GM23338 (cell line): ENCODE measurements at regions not wholly inside any gene's neighbourhood (a gene's known extent, or its start where the extent isn't known, plus 50 kb on each side); places are given as distances from the start of the nearest gene placed in this dataset.

Source experiments
- ATAC-seq: fragments of 200-7000 bp; cut with Tn5 transposase; 3 replicates; pipeline ENCODE4 v1.9.1; 2020
- DNase-seq: peaks from one replicate; pipeline ENCODE4 v3.0.0-alpha.2; 2015; ENCODE audit warnings: low spot score
- H2AFZ ChIP-seq: fragments of 200-600 bp; sonication (generic); 2 replicates; pipeline ENCODE4 v1.8.0; 2016; ENCODE audit warnings: antibody characterized with exemption, mild to moderate bottlenecking, moderate library complexity
- H3F3A ChIP-seq: fragments of 200-600 bp; sonication (generic); replicated peaks from 2 replicates; pipeline ENCODE4 v1.8.0; 2017; ENCODE audit warnings: antibody characterized with exemption, mixed run types, low read depth
- H3K27ac ChIP-seq: fragments of 200-600 bp; sonication (generic); 2 replicates; pipeline ENCODE4 v1.6.1; 2016; ENCODE audit warnings: low read depth
- H3K27me3 ChIP-seq: fragments of 200-600 bp; sonication (generic); 2 replicates; pipeline ENCODE4 v1.8.0; 2016; ENCODE audit warnings: mild to moderate bottlenecking, mixed run types, moderate library complexity; ENCODE audit not compliant: insufficient read depth
- H3K36me3 ChIP-seq: fragments of 200-600 bp; sonication (generic); 2 replicates; pipeline ENCODE4 v1.8.0; 2016; ENCODE audit warnings: mild to moderate bottlenecking; ENCODE audit not compliant: insufficient read depth
- H3K4me1 ChIP-seq: fragments of 200-600 bp; sonication (generic); 2 replicates; pipeline ENCODE4 v1.8.0; 2016; ENCODE audit warnings: mild to moderate bottlenecking, moderate library complexity; ENCODE audit not compliant: insufficient read depth
- H3K4me2 ChIP-seq: fragments of 200-600 bp; sonication (generic); 2 replicates; pipeline ENCODE4 v1.7.1; 2017; ENCODE audit warnings: mixed run types
- H3K4me3 ChIP-seq: fragments of 200-600 bp; sonication (generic); 2 replicates; pipeline ENCODE4 v1.6.1; 2016; ENCODE audit warnings: mixed run types
- H3K79me2 ChIP-seq: fragments of 200-600 bp; sonication (generic); replicated peaks from 2 replicates; pipeline ENCODE4 v1.8.0; 2017; ENCODE audit warnings: mild to moderate bottlenecking; ENCODE audit not compliant: insufficient read depth
- H3K9me2 ChIP-seq: fragments of 200-600 bp; sonication (generic); 2 replicates; pipeline ENCODE4 v1.8.0; 2017; ENCODE audit not compliant: insufficient read depth
- H4K20me1 ChIP-seq: fragments of 200-600 bp; sonication (generic); replicated peaks from 2 replicates; pipeline ENCODE4 v1.8.0; 2017; ENCODE audit warnings: mild to moderate bottlenecking; ENCODE audit not compliant: insufficient read depth
- H3K27ac Mint-ChIP-seq: 2 replicates; pipeline ENCODE4 v1.8.0; 2020; ENCODE audit warnings: inconsistent platforms, mild to moderate bottlenecking, moderate library complexity, mixed read lengths
- H3K27me3 Mint-ChIP-seq: 3 replicates; pipeline ENCODE4 v1.8.0; 2022; ENCODE audit warnings: low read depth, mild to moderate bottlenecking, moderate library complexity, mixed read lengths, inconsistent platforms; ENCODE audit not compliant: insufficient read depth, poor library complexity
- H3K36me3 Mint-ChIP-seq: 3 replicates; pipeline ENCODE4 v1.8.0; 2021; ENCODE audit warnings: low read depth, mild to moderate bottlenecking, inconsistent platforms, moderate library complexity, mixed read lengths
- H3K4me1 Mint-ChIP-seq: 3 replicates; pipeline ENCODE4 v1.8.0; 2020; ENCODE audit warnings: mild to moderate bottlenecking, inconsistent platforms, mixed read lengths
- H3K4me3 Mint-ChIP-seq: 3 replicates; pipeline ENCODE4 v1.8.0; 2021; ENCODE audit warnings: moderate library complexity, mild to moderate bottlenecking, inconsistent platforms, mixed read lengths
- H3K9me3 Mint-ChIP-seq: 3 replicates; pipeline ENCODE4 v1.8.0; 2020; ENCODE audit warnings: moderate library complexity, mild to moderate bottlenecking, inconsistent platforms, mixed read lengths
- CREB1 ChIP-seq: fragments of 250-450 bp; sonication (Bioruptor Pico); IDR thresholded peaks from 2 replicates; pipeline ENCODE4 v1.5.0; 2020; ENCODE audit warnings: low read depth, mild to moderate bottlenecking, moderate library complexity
- EZH2 ChIP-seq: fragments of 200-600 bp; sonication (generic); IDR thresholded peaks from one replicate; pipeline ENCODE4 v1.8.0; 2017; ENCODE audit warnings: antibody characterized with exemption, mild to moderate bottlenecking, low read depth; ENCODE audit not compliant: unreplicated experiment
- EZH2phosphoT487 ChIP-seq: fragments of 200-600 bp; sonication (generic); IDR thresholded peaks from one replicate; pipeline ENCODE4 v1.8.1; 2018; ENCODE audit warnings: antibody characterized with exemption; ENCODE audit not compliant: unreplicated experiment
- JUNB ChIP-seq: IDR thresholded peaks from one replicate; pipeline ENCODE4 v1.6.1; 2016; ENCODE audit warnings: antibody characterized with exemption; ENCODE audit not compliant: unreplicated experiment
- NANOG ChIP-seq: IDR thresholded peaks from 2 replicates; pipeline ENCODE4 v1.6.1; 2016; ENCODE audit warnings: antibody characterized with exemption, borderline replicate concordance
- POLR2AphosphoS5 ChIP-seq: IDR thresholded peaks from 2 replicates; pipeline ENCODE4 v1.6.1; 2016; ENCODE audit warnings: antibody characterized with exemption, low read depth
- STAT1 ChIP-seq: IDR thresholded peaks from one replicate; pipeline ENCODE4 v1.6.1; 2016; ENCODE audit warnings: antibody characterized with exemption; ENCODE audit not compliant: unreplicated experiment
- ZNF114 ChIP-seq: fragments of 250-450 bp; sonication (Bioruptor Pico); IDR thresholded peaks from 2 replicates; pipeline ENCODE4 v1.5.0; 2020; ENCODE audit warnings: mild to moderate bottlenecking, moderate library complexity
- ZNF331 ChIP-seq: fragments of 250-450 bp; sonication (Bioruptor Pico); IDR thresholded peaks from 2 replicates; pipeline ENCODE4 v1.5.0; 2020; ENCODE audit warnings: low read depth, mild to moderate bottlenecking, moderate library complexity
- TF ChIP-seq, protein P1 (sequence below): fragments of 250-450 bp; sonication (Bioruptor Pico); IDR thresholded peaks from 2 replicates; pipeline ENCODE4 v1.5.0; 2020; ENCODE audit warnings: mild to moderate bottlenecking, moderate library complexity
- TF ChIP-seq, protein P2 (sequence below): IDR thresholded peaks from one replicate; pipeline ENCODE4 v1.6.1; 2018; ENCODE audit warnings: antibody characterized with exemption; ENCODE audit not compliant: unreplicated experiment
- TF ChIP-seq, protein P3 (sequence below): IDR thresholded peaks from 2 replicates; pipeline ENCODE4 v1.6.1; 2016; ENCODE audit warnings: antibody characterized with exemption
- TF ChIP-seq, protein P4 (sequence below), 2 experiments: fragments of 200-600 bp in 1 of 2; sonication (generic) in 1 of 2; conservative IDR thresholded peaks; 2 replicates each; pipeline versions ENCODE4 v1.5.1 to v1.6.1; 2016 to 2017; ENCODE audit warnings: antibody characterized with exemption in 2 of 2, low read depth in 2 of 2, mild to moderate bottlenecking in 2 of 2, moderate library complexity in 1 of 2

DNA sequence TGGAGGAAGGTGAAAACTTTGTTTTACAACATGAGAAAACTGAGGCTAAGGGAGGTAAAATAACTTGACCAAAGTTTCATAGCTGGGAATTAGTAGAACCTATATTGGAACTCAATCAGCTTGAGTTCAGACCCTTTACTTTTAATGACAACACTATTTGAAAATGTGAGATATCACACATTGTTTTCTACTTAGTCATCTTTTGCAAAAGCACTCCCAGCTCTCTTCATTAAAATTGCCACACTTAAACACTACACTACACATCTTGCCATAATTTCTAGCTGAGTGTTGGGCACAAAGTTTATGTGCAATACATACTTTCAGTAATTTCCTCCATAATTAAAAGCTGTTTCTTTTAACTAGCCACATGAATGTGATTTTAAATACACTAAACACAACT is 230.4 kb upstream of the DCBLD2 start:
- Mint-ChIP-seq H3K9me3 (0 out of 3 replicates have a peak, but pooled peaks cover 4% of the 10 kb centered on the region), H3K36me3 (no peaks in the 10 kb centered on the region), H3K4me1 (no peaks in the 10 kb centered on the region), H3K4me3 (no peak overlapping the region), H3K27ac (no peak overlapping the region), H3K27me3 (no peaks in the 10 kb centered on the region)
- no peak for TF ChIP-seq ZNF114 (CRISPR knock-in tag)
- TF ChIP-seq, protein P1, sequence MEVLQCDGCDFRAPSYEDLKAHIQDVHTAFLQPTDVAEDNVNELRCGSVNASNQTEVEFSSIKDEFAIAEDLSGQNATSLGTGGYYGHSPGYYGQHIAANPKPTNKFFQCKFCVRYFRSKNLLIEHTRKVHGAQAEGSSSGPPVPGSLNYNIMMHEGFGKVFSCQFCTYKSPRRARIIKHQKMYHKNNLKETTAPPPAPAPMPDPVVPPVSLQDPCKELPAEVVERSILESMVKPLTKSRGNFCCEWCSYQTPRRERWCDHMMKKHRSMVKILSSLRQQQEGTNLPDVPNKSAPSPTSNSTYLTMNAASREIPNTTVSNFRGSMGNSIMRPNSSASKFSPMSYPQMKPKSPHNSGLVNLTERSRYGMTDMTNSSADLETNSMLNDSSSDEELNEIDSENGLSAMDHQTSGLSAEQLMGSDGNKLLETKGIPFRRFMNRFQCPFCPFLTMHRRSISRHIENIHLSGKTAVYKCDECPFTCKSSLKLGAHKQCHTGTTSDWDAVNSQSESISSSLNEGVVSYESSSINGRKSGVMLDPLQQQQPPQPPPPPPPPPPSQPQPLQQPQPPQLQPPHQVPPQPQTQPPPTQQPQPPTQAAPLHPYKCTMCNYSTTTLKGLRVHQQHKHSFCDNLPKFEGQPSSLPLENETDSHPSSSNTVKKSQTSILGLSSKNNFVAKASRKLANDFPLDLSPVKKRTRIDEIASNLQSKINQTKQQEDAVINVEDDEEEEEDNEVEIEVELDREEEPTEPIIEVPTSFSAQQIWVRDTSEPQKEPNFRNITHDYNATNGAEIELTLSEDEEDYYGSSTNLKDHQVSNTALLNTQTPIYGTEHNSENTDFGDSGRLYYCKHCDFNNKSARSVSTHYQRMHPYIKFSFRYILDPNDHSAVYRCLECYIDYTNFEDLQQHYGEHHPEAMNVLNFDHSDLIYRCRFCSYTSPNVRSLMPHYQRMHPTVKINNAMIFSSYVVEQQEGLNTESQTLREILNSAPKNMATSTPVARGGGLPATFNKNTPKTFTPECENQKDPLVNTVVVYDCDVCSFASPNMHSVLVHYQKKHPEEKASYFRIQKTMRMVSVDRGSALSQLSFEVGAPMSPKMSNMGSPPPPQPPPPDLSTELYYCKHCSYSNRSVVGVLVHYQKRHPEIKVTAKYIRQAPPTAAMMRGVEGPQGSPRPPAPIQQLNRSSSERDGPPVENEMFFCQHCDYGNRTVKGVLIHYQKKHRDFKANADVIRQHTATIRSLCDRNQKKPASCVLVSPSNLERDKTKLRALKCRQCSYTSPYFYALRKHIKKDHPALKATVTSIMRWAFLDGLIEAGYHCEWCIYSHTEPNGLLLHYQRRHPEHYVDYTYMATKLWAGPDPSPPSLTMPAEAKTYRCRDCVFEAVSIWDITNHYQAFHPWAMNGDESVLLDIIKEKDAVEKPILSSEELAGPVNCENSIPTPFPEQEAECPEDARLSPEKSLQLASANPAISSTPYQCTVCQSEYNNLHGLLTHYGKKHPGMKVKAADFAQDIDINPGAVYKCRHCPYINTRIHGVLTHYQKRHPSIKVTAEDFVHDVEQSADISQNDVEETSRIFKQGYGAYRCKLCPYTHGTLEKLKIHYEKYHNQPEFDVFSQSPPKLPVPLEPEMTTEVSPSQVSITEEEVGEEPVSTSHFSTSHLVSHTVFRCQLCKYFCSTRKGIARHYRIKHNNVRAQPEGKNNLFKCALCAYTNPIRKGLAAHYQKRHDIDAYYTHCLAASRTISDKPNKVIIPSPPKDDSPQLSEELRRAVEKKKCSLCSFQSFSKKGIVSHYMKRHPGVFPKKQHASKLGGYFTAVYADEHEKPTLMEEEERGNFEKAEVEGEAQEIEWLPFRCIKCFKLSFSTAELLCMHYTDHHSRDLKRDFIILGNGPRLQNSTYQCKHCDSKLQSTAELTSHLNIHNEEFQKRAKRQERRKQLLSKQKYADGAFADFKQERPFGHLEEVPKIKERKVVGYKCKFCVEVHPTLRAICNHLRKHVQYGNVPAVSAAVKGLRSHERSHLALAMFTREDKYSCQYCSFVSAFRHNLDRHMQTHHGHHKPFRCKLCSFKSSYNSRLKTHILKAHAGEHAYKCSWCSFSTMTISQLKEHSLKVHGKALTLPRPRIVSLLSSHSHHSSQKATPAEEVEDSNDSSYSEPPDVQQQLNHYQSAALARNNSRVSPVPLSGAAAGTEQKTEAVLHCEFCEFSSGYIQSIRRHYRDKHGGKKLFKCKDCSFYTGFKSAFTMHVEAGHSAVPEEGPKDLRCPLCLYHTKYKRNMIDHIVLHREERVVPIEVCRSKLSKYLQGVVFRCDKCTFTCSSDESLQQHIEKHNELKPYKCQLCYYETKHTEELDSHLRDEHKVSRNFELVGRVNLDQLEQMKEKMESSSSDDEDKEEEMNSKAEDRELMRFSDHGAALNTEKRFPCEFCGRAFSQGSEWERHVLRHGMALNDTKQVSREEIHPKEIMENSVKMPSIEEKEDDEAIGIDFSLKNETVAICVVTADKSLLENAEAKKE (CRISPR knock-in tag): no peak
- TF ChIP-seq ZNF331 (CRISPR knock-in tag): no peak
- no peak for TF ChIP-seq POLR2AphosphoS5
- TF ChIP-seq CREB1 (CRISPR knock-in tag): no peak
- TF ChIP-seq, protein P2, sequence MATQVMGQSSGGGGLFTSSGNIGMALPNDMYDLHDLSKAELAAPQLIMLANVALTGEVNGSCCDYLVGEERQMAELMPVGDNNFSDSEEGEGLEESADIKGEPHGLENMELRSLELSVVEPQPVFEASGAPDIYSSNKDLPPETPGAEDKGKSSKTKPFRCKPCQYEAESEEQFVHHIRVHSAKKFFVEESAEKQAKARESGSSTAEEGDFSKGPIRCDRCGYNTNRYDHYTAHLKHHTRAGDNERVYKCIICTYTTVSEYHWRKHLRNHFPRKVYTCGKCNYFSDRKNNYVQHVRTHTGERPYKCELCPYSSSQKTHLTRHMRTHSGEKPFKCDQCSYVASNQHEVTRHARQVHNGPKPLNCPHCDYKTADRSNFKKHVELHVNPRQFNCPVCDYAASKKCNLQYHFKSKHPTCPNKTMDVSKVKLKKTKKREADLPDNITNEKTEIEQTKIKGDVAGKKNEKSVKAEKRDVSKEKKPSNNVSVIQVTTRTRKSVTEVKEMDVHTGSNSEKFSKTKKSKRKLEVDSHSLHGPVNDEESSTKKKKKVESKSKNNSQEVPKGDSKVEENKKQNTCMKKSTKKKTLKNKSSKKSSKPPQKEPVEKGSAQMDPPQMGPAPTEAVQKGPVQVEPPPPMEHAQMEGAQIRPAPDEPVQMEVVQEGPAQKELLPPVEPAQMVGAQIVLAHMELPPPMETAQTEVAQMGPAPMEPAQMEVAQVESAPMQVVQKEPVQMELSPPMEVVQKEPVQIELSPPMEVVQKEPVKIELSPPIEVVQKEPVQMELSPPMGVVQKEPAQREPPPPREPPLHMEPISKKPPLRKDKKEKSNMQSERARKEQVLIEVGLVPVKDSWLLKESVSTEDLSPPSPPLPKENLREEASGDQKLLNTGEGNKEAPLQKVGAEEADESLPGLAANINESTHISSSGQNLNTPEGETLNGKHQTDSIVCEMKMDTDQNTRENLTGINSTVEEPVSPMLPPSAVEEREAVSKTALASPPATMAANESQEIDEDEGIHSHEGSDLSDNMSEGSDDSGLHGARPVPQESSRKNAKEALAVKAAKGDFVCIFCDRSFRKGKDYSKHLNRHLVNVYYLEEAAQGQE: no peak
- no peak for TF ChIP-seq EZH2
- TF ChIP-seq, protein P3, sequence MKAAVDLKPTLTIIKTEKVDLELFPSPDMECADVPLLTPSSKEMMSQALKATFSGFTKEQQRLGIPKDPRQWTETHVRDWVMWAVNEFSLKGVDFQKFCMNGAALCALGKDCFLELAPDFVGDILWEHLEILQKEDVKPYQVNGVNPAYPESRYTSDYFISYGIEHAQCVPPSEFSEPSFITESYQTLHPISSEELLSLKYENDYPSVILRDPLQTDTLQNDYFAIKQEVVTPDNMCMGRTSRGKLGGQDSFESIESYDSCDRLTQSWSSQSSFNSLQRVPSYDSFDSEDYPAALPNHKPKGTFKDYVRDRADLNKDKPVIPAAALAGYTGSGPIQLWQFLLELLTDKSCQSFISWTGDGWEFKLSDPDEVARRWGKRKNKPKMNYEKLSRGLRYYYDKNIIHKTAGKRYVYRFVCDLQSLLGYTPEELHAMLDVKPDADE: no peak
- no peak for TF ChIP-seq JUNB
- TF ChIP-seq, protein P4, sequence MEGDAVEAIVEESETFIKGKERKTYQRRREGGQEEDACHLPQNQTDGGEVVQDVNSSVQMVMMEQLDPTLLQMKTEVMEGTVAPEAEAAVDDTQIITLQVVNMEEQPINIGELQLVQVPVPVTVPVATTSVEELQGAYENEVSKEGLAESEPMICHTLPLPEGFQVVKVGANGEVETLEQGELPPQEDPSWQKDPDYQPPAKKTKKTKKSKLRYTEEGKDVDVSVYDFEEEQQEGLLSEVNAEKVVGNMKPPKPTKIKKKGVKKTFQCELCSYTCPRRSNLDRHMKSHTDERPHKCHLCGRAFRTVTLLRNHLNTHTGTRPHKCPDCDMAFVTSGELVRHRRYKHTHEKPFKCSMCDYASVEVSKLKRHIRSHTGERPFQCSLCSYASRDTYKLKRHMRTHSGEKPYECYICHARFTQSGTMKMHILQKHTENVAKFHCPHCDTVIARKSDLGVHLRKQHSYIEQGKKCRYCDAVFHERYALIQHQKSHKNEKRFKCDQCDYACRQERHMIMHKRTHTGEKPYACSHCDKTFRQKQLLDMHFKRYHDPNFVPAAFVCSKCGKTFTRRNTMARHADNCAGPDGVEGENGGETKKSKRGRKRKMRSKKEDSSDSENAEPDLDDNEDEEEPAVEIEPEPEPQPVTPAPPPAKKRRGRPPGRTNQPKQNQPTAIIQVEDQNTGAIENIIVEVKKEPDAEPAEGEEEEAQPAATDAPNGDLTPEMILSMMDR (conservative IDR thresholded peaks at IDR 0.05; ENCODE audit: low read depth in 2 of 2): no peak
- no peak for TF ChIP-seq EZH2phosphoT487
- no peak for TF ChIP-seq NANOG
- TF ChIP-seq STAT1: no peak
- Histone ChIP-seq H4K20me1 (no peaks in the 10 kb centered on the region), H3K27me3 (no peaks in the 10 kb centered on the region), H3K9me2 (no peaks in the 10 kb centered on the region), H3K4me1 (no peaks in the 10 kb centered on the region), H3K4me2 (no peak overlapping the region), H2AFZ (no peak overlapping the region), H3F3A (no peaks in the 10 kb centered on the region), H3K79me2 (no peaks in the 10 kb centered on the region), H3K27ac (no peak overlapping the region), H3K4me3 (no peak overlapping the region), H3K36me3 (no peaks in the 10 kb centered on the region)
- ATAC-seq (no peak), DNase-seq (no peak)
